ENCODE measurements at regions not wholly inside any gene's neighbourhood (a gene's known extent, or its start where the extent isn't known, plus 50 kb on each side); places are given as distances from the start of the nearest gene placed in this dataset.
"Not testable (repeated sequence)": the region's sequence is repeated elsewhere in the genome, so short reads cannot be mapped to it uniquely, and the experiment has no call there.

GRCh38 chrX:150254909-150255308, 108.2 kb upstream of the MAMLD1 start:
- no peak for DNase-seq

GRCh38 chrX:150255441-150256296, 107.4 kb upstream of the MAMLD1 start:
- DNase-seq: no peak

GRCh38 chrX:150256297-150256650, 106.8 kb upstream of the MAMLD1 start:
- no peak for DNase-seq

- no peak for DNase-seq
Measured at GRCh38 chrX:150257353-150258175, 105.6 kb upstream of the MAMLD1 start.

- DNase-seq: no peak
Measured at GRCh38 chrX:150258176-150258425, 105.0 kb upstream of the MAMLD1 start.

- DNase-seq: no peak
Measured at GRCh38 chrX:150258463-150259430, 104.4 kb upstream of the MAMLD1 start.

GRCh38 chrX:150262456-150262855, 100.7 kb upstream of the MAMLD1 start:
- DNase-seq: no peak

- no peak for DNase-seq
Measured at GRCh38 chrX:150268839-150269355, 94.2 kb upstream of the MAMLD1 start.

GRCh38 chrX:150269605-150270254, 93.4 kb upstream of the MAMLD1 start:
- no peak for DNase-seq

GRCh38 chrX:150270622-150271021, 92.5 kb upstream of the MAMLD1 start:
- DNase-seq: no peak

GRCh38 chrX:150273575-150274294, 89.4 kb upstream of the MAMLD1 start:
- not testable (repeated sequence) for DNase-seq

- no peak for DNase-seq
Measured at GRCh38 chrX:150282953-150283352, 80.2 kb upstream of the MAMLD1 start.

GRCh38 chrX:150291014-150291413, 72.1 kb upstream of the MAMLD1 start:
- DNase-seq: no peak

- DNase-seq: no peak
Measured at GRCh38 chrX:150293311-150294013, 69.7 kb upstream of the MAMLD1 start.

GRCh38 chrX:150298841-150299551, 64.1 kb upstream of the MAMLD1 start:
- no peak for DNase-seq

GRCh38 chrX:150299579-150299978, 63.5 kb upstream of the MAMLD1 start:
- no peak for DNase-seq

- DNase-seq: no peak
Measured at GRCh38 chrX:150303386-150304097, 59.6 kb upstream of the MAMLD1 start.

GRCh38 chrX:150306002-150306401, 57.1 kb upstream of the MAMLD1 start:
- DNase-seq: no peak

- DNase-seq: no peak
Measured at GRCh38 chrX:150308041-150308440, 55.1 kb upstream of the MAMLD1 start.
